HG03520 (cell line): ENCODE measurements at regions not wholly inside any gene's neighbourhood (a gene's known extent, or its start where the extent isn't known, plus 50 kb on each side); places are given as distances from the start of the nearest gene placed in this dataset.

Experiments used
- ATAC-seq: cut with Tn5 transposase; IDR thresholded peaks from one replicate; pipeline ENCODE4 v1.9.1; 2021; ENCODE audit warnings: mild to moderate bottlenecking, moderate library complexity; ENCODE audit not compliant: unreplicated experiment

GRCh38 chr2:23283653-23284052 is 101.3 kb upstream of the KLHL29 start:
- ATAC-seq, result no peak

GRCh38 chr2:23285091-23285800 is 99.7 kb upstream of the KLHL29 start:
- ATAC-seq, result no peak

- no peak for ATAC-seq
Observed at GRCh38 chr2:23286031-23286757, 98.8 kb upstream of the KLHL29 start.

GRCh38 chr2:23286758-23287704 is 97.9 kb upstream of the KLHL29 start:
- no peak for ATAC-seq

GRCh38 chr2:23289671-23290070 is 95.3 kb upstream of the KLHL29 start:
- no peak for ATAC-seq

GRCh38 chr2:23291239-23291638 is 93.7 kb upstream of the KLHL29 start:
- ATAC-seq, result no peak

- no peak for ATAC-seq
Observed at GRCh38 chr2:23292024-23292423, 93.0 kb upstream of the KLHL29 start.

- ATAC-seq, result no peak
Observed at GRCh38 chr2:23293063-23293462, 91.9 kb upstream of the KLHL29 start.

GRCh38 chr2:23293731-23294130 is 91.2 kb upstream of the KLHL29 start:
- ATAC-seq, result no peak

GRCh38 chr2:23294238-23294637 is 90.7 kb upstream of the KLHL29 start:
- ATAC-seq, result no peak

GRCh38 chr2:23296691-23297090 is 88.3 kb upstream of the KLHL29 start:
- no peak for ATAC-seq

GRCh38 chr2:23297112-23297511 is 87.9 kb upstream of the KLHL29 start:
- no peak for ATAC-seq

- ATAC-seq, result no peak
Observed at GRCh38 chr2:23298551-23298950, 86.4 kb upstream of the KLHL29 start.

- no peak for ATAC-seq
Observed at GRCh38 chr2:23299476-23300195, 85.3 kb upstream of the KLHL29 start.

- no peak for ATAC-seq
Observed at GRCh38 chr2:23301136-23301535, 83.8 kb upstream of the KLHL29 start.

- no peak for ATAC-seq
Observed at GRCh38 chr2:23302591-23302990, 82.4 kb upstream of the KLHL29 start.

GRCh38 chr2:23306401-23306800 is 78.6 kb upstream of the KLHL29 start:
- no peak for ATAC-seq

- ATAC-seq, result no peak
Observed at GRCh38 chr2:23311186-23311585, 73.8 kb upstream of the KLHL29 start.

GRCh38 chr2:23312996-23313606 is 71.9 kb upstream of the KLHL29 start:
- peak; percentile 89 for ATAC-seq

- ATAC-seq, result no peak
Observed at GRCh38 chr2:23314687-23315086, 70.3 kb upstream of the KLHL29 start.
